ENCODE measurements at regions not wholly inside any gene's neighbourhood (a gene's known extent, or its start where the extent isn't known, plus 50 kb on each side); places are given as distances from the start of the nearest gene placed in this dataset.

- no peak for DNase-seq
- Histone ChIP-seq H3K4me3 (no peak overlapping the region), H3K4me1 (no peaks in the 10 kb centered on the region), H3K27ac (no peak overlapping the region), H3K27me3 (no peaks in the 10 kb centered on the region), H3K36me3 (no peaks in the 10 kb centered on the region), H3K9me3 (replicated peaks) (no peaks in the 10 kb centered on the region)
These were observed 359.0 kb upstream of the NPSR1 start for GRCh38 chr7:34299066-34299465.

- Histone ChIP-seq H3K36me3 (no peaks in the 10 kb centered on the region), H3K9me3 (replicated peaks) (peaks cover 2% of the 10 kb centered on the region), H3K4me1 (no peaks in the 10 kb centered on the region; the same call in 1 of the 2 replicates), H3K27ac (no peak overlapping the region), H3K4me3 (no peak overlapping the region), H3K27me3 (peaks cover 10% of the 10 kb centered on the region; the same call in 1 of the 2 replicates)
- no peak for DNase-seq
These were observed 350.5 kb upstream of the NPSR1 start for GRCh38 chr7:34307540-34307939.

- no peak for DNase-seq
- no peak overlapping the region for H3K27ac ChIP-seq
- peaks cover 10% of the 10 kb centered on the region; the same call in 1 of the 2 replicates for H3K27me3 ChIP-seq
- no peak overlapping the region for H3K4me3 ChIP-seq
- H3K4me1 ChIP-seq: no peaks in the 10 kb centered on the region; the same call in 1 of the 2 replicates
- peaks cover 5% of the 10 kb centered on the region for H3K9me3 ChIP-seq (replicated peaks)
- H3K36me3 ChIP-seq: no peaks in the 10 kb centered on the region
These were observed 349.4 kb upstream of the NPSR1 start for GRCh38 chr7:34308595-34308994.

GRCh38 chr7:34309116-34309515, 348.9 kb upstream of the NPSR1 start:
- Histone ChIP-seq H3K36me3 (no peaks in the 10 kb centered on the region), H3K27ac (no peak overlapping the region), H3K4me3 (no peak overlapping the region), H3K27me3 (peaks cover 10% of the 10 kb centered on the region; the same call in 1 of the 2 replicates), H3K9me3 (replicated peaks) (peaks cover 5% of the 10 kb centered on the region), H3K4me1 (no peaks in the 10 kb centered on the region; the same call in 1 of the 2 replicates)
- no peak for DNase-seq

- Histone ChIP-seq H3K36me3 (no peaks in the 10 kb centered on the region), H3K4me3 (no peak overlapping the region), H3K27ac (no peak overlapping the region), H3K9me3 (replicated peaks) (peaks cover 5% of the 10 kb centered on the region), H3K27me3 (peaks cover 11% of the 10 kb centered on the region; the same call in 1 of the 2 replicates), H3K4me1 (no peaks in the 10 kb centered on the region; the same call in 1 of the 2 replicates)
- DNase-seq: no peak
These were observed 348.4 kb upstream of the NPSR1 start for GRCh38 chr7:34309584-34309983.

GRCh38 chr7:34311591-34311990, 346.4 kb upstream of the NPSR1 start:
- Histone ChIP-seq H3K4me1 (no peaks in the 10 kb centered on the region; the same call in 1 of the 2 replicates), H3K27ac (no peak overlapping the region)

GRCh38 chr7:34312624-34313023, 345.4 kb upstream of the NPSR1 start:
- DNase-seq: no peak
- Histone ChIP-seq H3K36me3 (no peaks in the 10 kb centered on the region), H3K4me3 (no peak overlapping the region), H3K27ac (no peak overlapping the region), H3K27me3 (peaks cover 2% of the 10 kb centered on the region; the same call in 1 of the 2 replicates), H3K4me1 (no peaks in the 10 kb centered on the region; the same call in 1 of the 2 replicates), H3K9me3 (replicated peaks) (peaks cover 5% of the 10 kb centered on the region)

More at GRCh38 chr7:34311591-34311990, 346.4 kb upstream of the NPSR1 start:
- H3K27me3 ChIP-seq: peaks cover 6% of the 10 kb centered on the region; the same call in 1 of the 2 replicates
- no peaks in the 10 kb centered on the region for H3K36me3 ChIP-seq
- H3K9me3 ChIP-seq (replicated peaks): peaks cover 5% of the 10 kb centered on the region
- DNase-seq: no peak
- no peak overlapping the region for H3K4me3 ChIP-seq

- H3K4me3 ChIP-seq: no peak overlapping the region
- no peaks in the 10 kb centered on the region for H3K4me1 ChIP-seq
- H3K36me3 ChIP-seq: no peaks in the 10 kb centered on the region
- no peak for DNase-seq
- peaks cover 6% of the 10 kb centered on the region; the same call in 1 of the 2 replicates for H3K27me3 ChIP-seq
- no peak overlapping the region for H3K27ac ChIP-seq
- peaks cover 5% of the 10 kb centered on the region for H3K9me3 ChIP-seq (replicated peaks)
These were observed 344.7 kb upstream of the NPSR1 start for GRCh38 chr7:34313289-34313688.

- no peaks in the 10 kb centered on the region for H3K36me3 ChIP-seq
- peaks cover 6% of the 10 kb centered on the region; the same call in 1 of the 2 replicates for H3K27me3 ChIP-seq
- peaks cover 5% of the 10 kb centered on the region for H3K9me3 ChIP-seq (replicated peaks)
- DNase-seq: no peak
- no peaks in the 10 kb centered on the region for H3K4me1 ChIP-seq
- H3K4me3 ChIP-seq: no peak overlapping the region
- H3K27ac ChIP-seq: no peak overlapping the region
These were observed 343.0 kb upstream of the NPSR1 start for GRCh38 chr7:34315032-34315431.

GRCh38 chr7:34317039-34317438, 341.0 kb upstream of the NPSR1 start:
- H3K36me3 ChIP-seq: no peaks in the 10 kb centered on the region
- peaks cover 5% of the 10 kb centered on the region for H3K9me3 ChIP-seq (replicated peaks)
- peaks cover 16% of the 10 kb centered on the region for H3K27me3 ChIP-seq
- H3K27ac ChIP-seq: no peak overlapping the region
- H3K4me3 ChIP-seq: no peak overlapping the region
- no peaks in the 10 kb centered on the region for H3K4me1 ChIP-seq
- no peak for DNase-seq

GRCh38 chr7:34320412-34320811, 337.6 kb upstream of the NPSR1 start:
- DNase-seq: no peak
- Histone ChIP-seq H3K4me1 (no peaks in the 10 kb centered on the region), H3K4me3 (no peak overlapping the region), H3K9me3 (replicated peaks) (no peaks in the 10 kb centered on the region), H3K27me3 (peaks cover 14% of the 10 kb centered on the region), H3K36me3 (no peaks in the 10 kb centered on the region), H3K27ac (no peak overlapping the region)

GRCh38 chr7:34320926-34321661, 336.9 kb upstream of the NPSR1 start:
- Histone ChIP-seq H3K9me3 (replicated peaks) (no peaks in the 10 kb centered on the region), H3K36me3 (no peaks in the 10 kb centered on the region), H3K27ac (no peak overlapping the region), H3K4me3 (no peak overlapping the region), H3K27me3 (peaks cover 14% of the 10 kb centered on the region), H3K4me1 (no peaks in the 10 kb centered on the region)
- peak; percentile 29 to 75 for DNase-seq

GRCh38 chr7:34322841-34323240, 335.2 kb upstream of the NPSR1 start:
- H3K9me3 ChIP-seq (replicated peaks): no peaks in the 10 kb centered on the region
- peaks cover 14% of the 10 kb centered on the region for H3K27me3 ChIP-seq
- no peaks in the 10 kb centered on the region for H3K36me3 ChIP-seq
- no peak overlapping the region for H3K4me3 ChIP-seq
- DNase-seq: no peak
- no peaks in the 10 kb centered on the region for H3K4me1 ChIP-seq
- H3K27ac ChIP-seq: no peak overlapping the region

GRCh38 chr7:34327681-34328080, 330.3 kb upstream of the NPSR1 start:
- H3K9me3 ChIP-seq (replicated peaks): no peaks in the 10 kb centered on the region
- H3K27ac ChIP-seq: no peak overlapping the region
- no peaks in the 10 kb centered on the region; the same call in 1 of the 2 replicates for H3K27me3 ChIP-seq
- no peak for DNase-seq
- H3K4me3 ChIP-seq: no peak overlapping the region
- no peaks in the 10 kb centered on the region for H3K36me3 ChIP-seq
- H3K4me1 ChIP-seq: no peaks in the 10 kb centered on the region

- no peak for DNase-seq
- no peaks in the 10 kb centered on the region for H3K4me1 ChIP-seq
- no peak overlapping the region for H3K4me3 ChIP-seq
- H3K27me3 ChIP-seq: no peaks in the 10 kb centered on the region; the same call in 1 of the 2 replicates
- H3K36me3 ChIP-seq: no peaks in the 10 kb centered on the region
- H3K9me3 ChIP-seq (replicated peaks): no peaks in the 10 kb centered on the region
- H3K27ac ChIP-seq: no peak overlapping the region
These were observed 327.7 kb upstream of the NPSR1 start for GRCh38 chr7:34330308-34330707.
